HL-60 (cell line): ENCODE measurements at regions not wholly inside any gene's neighbourhood (a gene's known extent, or its start where the extent isn't known, plus 50 kb on each side); places are given as distances from the start of the nearest gene placed in this dataset.

Experiments used
- CTCF ChIP-seq: IDR thresholded peaks from one replicate; pipeline ENCODE4 v1.5.1; 2011; ENCODE audit warnings: low read length, control low read depth, inconsistent platforms; ENCODE audit not compliant: insufficient read depth
- POLR2AphosphoS5 ChIP-seq: IDR thresholded peaks from 2 replicates; pipeline ENCODE4 v1.6.1; 2012; ENCODE audit warnings: low read depth

GRCh38 chr3:74352166-74352565 lies 262.3 kb downstream of the CNTN3 start:
- TF ChIP-seq POLR2AphosphoS5 (no peak), CTCF (no peak)
